G401 (cell line): ENCODE measurements at regions not wholly inside any gene's neighbourhood (a gene's known extent, or its start where the extent isn't known, plus 50 kb on each side); places are given as distances from the start of the nearest gene placed in this dataset.

Experiments
- DNase-seq: peaks from one replicate; pipeline ENCODE4 v3.0.0-alpha.2; 2015; ENCODE audit warnings: low spot score
- in situ Hi-C: cut with HindIII; loops from 2 replicates; pipeline ENCODE4 v1.10.0; 2016; ENCODE audit warnings: low sequenced_read_pairs, mixed read lengths

DNA sequence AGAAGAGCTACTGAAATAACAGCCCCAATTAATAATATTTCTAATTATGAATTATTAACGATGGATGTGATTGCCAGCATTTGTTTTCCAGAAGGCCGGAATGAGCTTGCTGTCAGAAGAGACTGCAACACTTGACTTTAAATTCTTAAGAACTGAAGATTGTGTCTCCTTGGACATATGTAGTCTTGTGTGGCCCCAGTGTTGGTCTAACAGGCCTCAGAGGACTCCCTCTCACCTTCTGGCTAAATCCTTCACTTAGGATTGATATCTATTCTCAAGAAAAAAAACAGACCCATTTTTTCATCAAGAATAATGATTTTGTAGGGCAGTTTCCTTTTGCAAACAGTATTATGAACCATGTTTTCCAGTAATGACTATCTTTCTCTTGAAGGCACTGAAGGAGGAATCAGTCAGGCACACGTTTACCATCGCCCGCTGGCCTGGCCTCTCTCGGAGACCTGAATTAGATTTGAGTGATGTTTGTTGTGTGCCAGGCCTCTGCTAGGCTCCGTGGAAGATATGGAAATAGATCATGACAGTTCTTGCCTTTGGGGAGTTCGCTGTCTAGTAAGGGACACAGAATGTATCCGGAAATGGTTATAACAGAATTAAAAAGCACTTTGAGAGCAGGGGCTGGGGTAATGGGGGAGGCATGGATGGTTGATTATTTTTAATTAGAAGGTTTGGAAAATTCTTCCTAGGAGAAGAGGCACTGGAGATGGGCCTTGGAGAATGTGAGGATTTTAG lies 258.0 kb downstream of the MYCN start:
- no peak for DNase-seq
- in situ Hi-C loops: no loop called here

GRCh38 chr2:16197504-16198147 lies 257.3 kb downstream of the MYCN start:
- in situ Hi-C loops: no loop called here
- no peak for DNase-seq

- no peak for DNase-seq
- in situ Hi-C loops: no loop called here
These were observed 256.5 kb downstream of the MYCN start for GRCh38 chr2:16196687-16197503.

GRCh38 chr2:16195681-16196070 lies 255.3 kb downstream of the MYCN start:
- no peak for DNase-seq
- in situ Hi-C loops: no loop called here

DNA sequence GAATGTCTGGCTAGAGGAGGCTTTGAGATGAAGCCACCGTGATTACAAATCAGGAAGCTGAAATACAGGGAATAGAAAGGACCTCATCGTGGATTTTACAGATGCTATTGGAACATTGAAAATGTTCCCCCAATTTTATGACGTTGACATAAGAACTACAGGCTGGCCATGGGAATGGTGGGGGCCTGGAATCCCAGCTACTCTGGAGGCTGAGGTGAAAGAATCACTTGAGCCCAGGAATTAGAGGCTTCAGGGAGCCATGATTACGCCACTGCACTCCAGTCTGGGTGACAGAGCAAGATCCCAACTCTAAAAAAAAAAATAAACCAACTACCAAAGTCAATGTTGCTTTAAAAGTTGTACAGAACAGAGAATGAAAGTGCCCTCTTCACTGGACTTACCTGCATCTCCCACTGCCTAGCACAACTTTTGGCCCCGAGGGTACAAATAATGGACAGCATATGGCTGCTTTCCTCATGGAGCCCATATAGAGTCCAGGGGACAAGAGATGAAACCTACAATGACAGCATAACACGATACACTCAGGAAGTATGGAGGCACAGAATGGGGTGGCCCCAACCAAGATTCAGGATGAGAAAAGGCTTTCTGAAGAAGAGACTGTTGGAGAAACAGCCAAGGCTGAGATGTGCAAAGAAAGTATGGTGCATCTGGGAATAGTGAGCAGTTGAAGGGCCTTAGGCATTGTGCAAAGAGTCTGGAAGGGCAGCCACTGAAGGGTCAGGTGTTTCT lies 254.8 kb downstream of the MYCN start:
- in situ Hi-C loops: no loop called here
- DNase-seq: no peak

DNA sequence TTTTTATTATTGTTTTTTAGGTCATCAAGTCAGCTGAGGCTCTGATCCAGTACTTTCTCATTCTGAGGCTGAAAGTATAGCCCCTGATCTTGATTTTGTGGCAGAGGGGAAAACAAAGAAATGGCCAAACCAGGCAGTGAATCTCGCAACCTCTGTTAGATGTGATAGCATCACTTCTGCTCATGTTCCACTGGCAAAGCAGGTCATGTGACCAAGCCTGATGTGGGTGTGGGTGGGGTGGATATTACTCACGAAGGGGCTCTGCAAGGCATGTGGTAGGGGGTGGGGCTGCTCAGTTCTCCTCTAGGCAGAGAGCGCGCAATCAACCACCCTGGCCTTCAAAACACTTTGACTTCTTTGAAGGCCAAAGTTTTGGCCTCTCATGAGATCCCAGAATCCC lies 254.2 kb downstream of the MYCN start:
- in situ Hi-C loops: no loop called here
- no peak for DNase-seq

- DNase-seq: no peak
- in situ Hi-C loops: no loop called here
These were observed 253.7 kb downstream of the MYCN start for GRCh38 chr2:16194096-16194390.

DNA sequence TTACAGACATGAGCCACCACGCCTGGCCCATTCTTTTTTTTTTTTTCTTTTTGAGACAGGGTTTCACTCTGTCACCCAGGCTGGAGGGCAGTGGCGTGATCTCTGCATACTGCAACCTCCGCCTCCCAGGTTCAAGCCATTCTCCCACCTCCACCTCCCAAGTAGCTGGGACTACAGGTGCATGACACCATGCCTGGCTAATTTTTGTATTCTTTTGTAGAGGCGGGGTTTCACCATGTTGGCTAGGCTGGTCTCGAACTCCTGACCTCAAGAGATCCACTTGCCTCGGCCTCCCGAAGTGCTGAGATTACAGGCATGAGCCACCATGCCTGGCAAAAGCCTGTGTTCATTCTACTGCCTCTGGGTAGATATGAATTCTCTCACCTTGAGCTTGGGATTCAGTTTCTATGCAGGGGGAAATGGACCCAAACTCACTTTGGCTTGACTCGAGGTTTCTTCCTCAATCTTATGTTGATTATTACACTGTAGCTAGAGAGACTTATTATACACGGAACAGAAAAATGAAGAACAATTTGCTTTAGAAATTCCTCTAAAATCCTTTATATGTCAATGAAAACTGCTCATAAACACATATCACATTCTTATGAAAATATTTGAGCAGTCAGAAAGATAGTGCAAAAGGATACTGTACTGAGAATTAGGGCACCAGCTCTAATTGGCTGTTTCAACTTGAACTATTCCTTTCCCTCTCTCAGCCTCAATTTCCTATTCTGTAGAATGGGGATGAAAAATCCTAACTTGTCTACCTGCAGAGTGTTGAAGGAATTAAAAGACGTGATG lies 252.3 kb downstream of the MYCN start:
- in situ Hi-C loops: no loop called here
- no peak for DNase-seq

DNA sequence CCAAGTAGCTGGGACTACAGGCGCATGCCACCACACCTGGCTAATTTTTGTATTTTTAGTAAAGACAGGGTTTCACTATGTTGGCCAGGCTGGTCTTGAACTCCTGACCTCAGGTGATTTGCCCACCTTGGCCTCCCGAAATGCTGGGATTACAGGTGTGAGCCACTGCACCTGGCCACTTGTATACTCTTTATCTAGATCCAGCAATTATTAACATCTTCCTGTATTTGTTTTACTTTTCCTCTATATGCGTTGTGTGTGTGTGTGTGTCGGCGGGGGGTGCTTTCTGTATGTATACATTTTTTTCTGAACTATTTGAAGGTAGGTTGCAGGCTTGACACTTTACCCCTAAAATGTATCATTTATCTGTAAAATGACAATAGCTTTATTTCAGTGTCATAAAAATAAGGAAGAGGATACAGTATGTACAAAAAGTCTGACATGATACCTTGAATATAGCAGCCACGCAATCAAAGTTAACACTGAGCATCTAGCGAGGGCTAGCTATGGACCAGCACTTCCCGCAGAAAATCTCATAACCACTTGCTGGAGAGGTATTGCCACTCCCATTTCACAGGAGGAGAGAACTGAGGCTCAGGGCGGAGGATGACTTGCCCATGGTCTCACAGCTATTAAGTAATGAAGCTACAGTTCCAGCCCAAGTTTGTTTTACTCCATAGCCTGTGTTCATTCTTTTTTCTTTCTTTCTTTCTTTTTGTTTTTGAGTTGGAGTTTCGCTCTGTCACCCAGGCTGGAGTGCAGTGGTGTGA lies 251.3 kb downstream of the MYCN start:
- DNase-seq: no peak
- in situ Hi-C loops: no loop called here

- in situ Hi-C loops: no loop called here
- no peak for DNase-seq
These were observed 250.3 kb downstream of the MYCN start for GRCh38 chr2:16190446-16191270.

DNA sequence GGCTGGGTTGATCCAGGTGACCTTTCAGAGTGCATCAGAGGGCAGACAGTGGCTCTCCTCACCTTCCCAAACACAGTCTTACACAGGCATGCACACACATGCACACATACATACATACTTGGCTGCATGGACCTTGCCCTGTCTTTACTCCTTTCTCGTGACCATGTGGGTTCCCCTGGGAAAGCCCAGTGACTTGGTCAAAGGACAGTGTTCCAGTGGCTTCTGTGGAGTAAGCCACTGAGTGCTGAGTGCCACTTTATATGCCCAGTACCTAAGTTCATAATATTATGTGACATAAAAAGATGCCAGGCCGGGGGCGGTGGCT lies 249.4 kb downstream of the MYCN start:
- no peak for DNase-seq
- in situ Hi-C loops: no loop called here

DNA sequence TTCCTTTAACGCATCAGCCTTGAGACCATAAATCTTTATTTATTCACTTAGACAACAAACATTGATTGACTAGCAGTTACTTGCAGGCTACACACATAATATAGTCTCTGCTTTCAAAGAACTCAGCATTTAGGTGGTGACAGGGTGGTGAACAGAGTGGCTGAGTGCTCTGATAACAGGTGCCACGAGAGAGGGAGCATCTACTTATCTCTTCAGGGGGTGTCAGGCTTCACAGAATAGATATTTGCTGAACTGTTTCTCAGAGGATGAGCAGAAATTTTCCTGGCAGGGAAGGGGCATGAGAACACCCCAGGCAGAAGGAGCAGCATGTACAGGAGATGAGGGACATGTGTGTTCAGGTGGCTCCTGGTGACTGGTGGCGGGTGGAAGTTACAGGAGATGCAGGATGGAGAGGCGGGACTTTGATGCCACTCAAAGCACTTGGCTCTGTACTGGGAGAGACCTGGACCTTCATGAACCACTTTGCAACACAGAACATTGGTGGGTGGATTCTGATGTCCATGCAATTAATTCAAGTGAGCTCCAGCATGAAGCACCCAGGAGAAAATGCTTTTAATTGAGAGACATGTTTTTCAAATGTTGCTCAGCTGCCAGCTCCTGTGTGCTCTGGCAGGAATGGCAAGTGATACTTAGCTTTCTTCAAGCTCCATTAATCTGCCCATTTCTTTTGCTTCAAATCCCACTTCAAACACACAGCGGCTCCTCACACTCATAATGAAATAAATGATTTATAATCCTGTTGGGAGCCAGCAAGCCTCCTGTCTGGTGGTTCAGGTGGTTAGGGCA lies 248.9 kb downstream of the MYCN start:
- in situ Hi-C loops: no loop called here
- DNase-seq: no peak

DNA sequence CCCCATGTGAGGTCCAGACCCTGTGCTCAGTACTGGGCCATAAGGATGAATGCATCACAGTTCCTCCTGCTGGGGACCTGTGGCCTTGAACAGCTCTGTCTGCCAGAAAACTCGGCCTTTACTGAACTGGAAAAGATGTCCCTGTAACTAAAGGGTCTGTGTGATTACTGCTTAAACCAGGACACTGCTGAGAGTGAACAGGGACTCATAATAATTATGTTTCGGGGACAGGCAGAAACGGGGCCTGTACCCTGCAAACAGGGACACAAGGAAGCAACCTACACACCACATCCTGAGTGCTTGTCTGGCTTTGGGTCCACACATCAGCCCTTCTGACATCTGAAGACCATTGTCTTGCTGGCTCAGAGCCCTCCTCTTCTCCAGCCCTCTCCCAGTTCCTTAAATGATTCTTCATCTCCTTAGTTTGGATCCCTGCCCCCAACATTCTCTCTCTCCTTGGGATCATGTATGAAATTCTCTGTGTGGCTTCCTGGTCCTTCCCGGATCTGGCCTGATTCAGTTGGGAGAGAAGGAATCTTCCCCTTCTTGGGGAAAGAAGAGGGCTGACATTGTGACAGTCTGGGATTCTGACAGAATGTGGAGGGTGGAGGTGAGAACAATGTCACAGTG lies 248.0 kb downstream of the MYCN start:
- in situ Hi-C loops: no loop called here
- DNase-seq: no peak

DNA sequence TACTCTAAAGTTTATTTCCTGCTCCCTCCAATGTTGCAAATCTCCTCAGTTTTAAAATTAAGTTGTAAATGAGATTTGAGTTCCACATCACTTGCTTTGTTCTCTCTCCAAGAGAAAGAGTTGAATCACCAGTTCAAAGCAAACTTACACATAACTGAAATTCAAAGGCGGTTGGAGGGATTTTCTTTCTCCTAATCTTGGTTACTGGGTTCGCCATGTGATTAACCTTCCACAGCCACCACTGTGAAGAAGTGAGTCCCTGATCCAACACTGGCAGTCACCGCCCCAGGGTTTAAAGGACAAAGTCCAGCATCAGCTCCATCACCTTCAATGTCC lies 247.1 kb downstream of the MYCN start:
- DNase-seq: no peak
- in situ Hi-C loops: no loop called here

DNA sequence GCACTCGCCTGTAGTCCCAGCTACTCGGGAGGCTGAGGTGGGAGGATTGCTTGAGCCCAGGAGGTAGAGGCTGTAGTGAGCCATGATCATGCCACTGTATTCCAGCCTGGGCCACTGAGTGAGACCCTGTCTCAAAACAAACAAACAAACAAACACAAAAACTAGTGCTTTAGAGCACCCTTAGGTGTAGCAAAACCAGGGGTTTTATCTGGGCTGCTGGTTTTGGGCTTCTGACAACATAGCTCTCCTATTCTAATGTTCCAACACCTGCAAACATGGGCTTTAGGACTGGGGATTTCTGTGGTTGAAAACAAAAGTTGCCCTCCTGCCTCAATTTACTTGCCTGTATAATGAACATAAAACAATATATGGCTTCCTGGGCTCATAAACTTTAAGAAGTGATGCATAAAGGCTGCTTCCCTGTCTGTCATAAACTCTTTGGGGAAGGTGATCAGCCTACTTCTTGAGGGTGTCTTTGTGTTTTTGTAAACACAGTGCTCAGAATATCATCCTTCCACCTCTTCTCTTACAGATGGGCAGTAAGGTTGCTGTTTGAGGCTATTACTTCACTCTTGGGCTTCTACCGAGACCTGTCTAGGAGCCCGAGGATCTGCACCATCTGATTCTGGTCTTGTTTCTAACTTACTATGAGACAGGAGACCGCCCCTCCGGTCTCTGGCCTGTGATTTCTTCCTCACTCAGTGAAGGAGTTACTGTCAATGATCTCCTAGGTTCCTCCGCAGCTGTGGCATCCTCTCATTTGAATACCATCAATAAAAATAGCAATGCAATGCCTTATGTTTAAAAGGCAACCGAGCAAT lies 246.5 kb downstream of the MYCN start:
- in situ Hi-C loops: no loop called here

GRCh38 chr2:16185801-16186272 lies 245.5 kb downstream of the MYCN start:
- in situ Hi-C loops: no loop called here
- no peak for DNase-seq

More for the DNA sequence above, 246.5 kb downstream of the MYCN start:
- DNase-seq: no peak
